Endothelial cell of umbilical vein (primary cell): ENCODE measurements at regions not wholly inside any gene's neighbourhood (a gene's known extent, or its start where the extent isn't known, plus 50 kb on each side); places are given as distances from the start of the nearest gene placed in this dataset.

ENCODE experiments used
- BruUV-seq: library from RNA; stranded (reverse); fragments of 400-500 nt; replicated peaks from 2 replicates; lab custom pipeline; 2021; lab: Mats Ljungman, UMichigan
- CTCF ChIA-PET: fragments of 300-600, 350-600 bp; sonication (Branson Sonifier 250); formaldehyde crosslinking; loops from one replicate; lab custom pipeline; 2021; ENCODE audit warnings: antibody characterized with exemption, inconsistent platforms; lab: Charles Lee
- POLR2A ChIA-PET: fragments of 300-600, 350-600 bp; sonication (Branson Sonifier 250); formaldehyde crosslinking; loops from one replicate; lab custom pipeline; 2021; ENCODE audit warnings: antibody characterized with exemption, inconsistent platforms; lab: Charles Lee
- DNase-seq: peaks from one replicate; pipeline ENCODE4 v3.0.0-alpha.2; 2011; ENCODE audit warnings: low read depth, low spot score
- FAIRE-seq: peaks from 2 replicates; lab custom pipeline; 2011; peaks lifted over from hg19 to GRCh38; lab: Jason Lieb, UNC
- H2AFZ ChIP-seq: 2 replicates; pipeline ENCODE4 v1.6.0; 2012; ENCODE audit warnings: low read depth, low read length, control low read depth, inconsistent platforms
- H3K27ac ChIP-seq: 2 replicates; pipeline ENCODE4 v1.5.1; 2011; ENCODE audit warnings: low read depth, mild to moderate bottlenecking, control low read depth, low read length, moderate library complexity; ENCODE audit not compliant: insufficient read depth
- H3K27me3 ChIP-seq, 2 experiments: 2 replicates each; pipeline versions ENCODE4 v1.6.0 to v1.6.1; 2011; ENCODE audit warnings: low read length in 2 of 2, mixed read lengths in 1 of 2; ENCODE audit not compliant: control insufficient read depth in 2 of 2, insufficient read depth in 2 of 2
- H3K36me3 ChIP-seq, 2 experiments: 2 replicates in 1 of 2; 3 replicates in 1 of 2; pipeline ENCODE4 v1.5.1; 2011; ENCODE audit warnings: low read length in 2 of 2, mild to moderate bottlenecking in 1 of 2, moderate library complexity in 1 of 2; ENCODE audit not compliant: control insufficient read depth in 2 of 2, insufficient read depth in 2 of 2; ENCODE audit errors: extremely low read depth in 1 of 2
- H3K4me1 ChIP-seq: 3 replicates; pipeline ENCODE4 v1.5.1; 2011; ENCODE audit warnings: mild to moderate bottlenecking, low read length; ENCODE audit not compliant: control insufficient read depth, insufficient read depth; ENCODE audit errors: extremely low read depth
- H3K4me2 ChIP-seq: 2 replicates; pipeline ENCODE4 v1.6.1; 2011; ENCODE audit warnings: low read length, control low read depth, mixed read lengths; ENCODE audit not compliant: insufficient read depth
- H3K4me3 ChIP-seq, 3 experiments: fragments of 200-600 bp in 1 of 3; sonication (generic), shearing (Covaris generic) in 1 of 3; replicated peaks in 1 of 3; 2 replicates each; pipeline ENCODE4 v1.5.1; 2011 to 2016; ENCODE audit warnings: control low read depth in 3 of 3, low read length in 3 of 3, mild to moderate bottlenecking in 2 of 3, inconsistent platforms in 1 of 3, low read depth in 1 of 3, moderate library complexity in 1 of 3; ENCODE audit not compliant: insufficient read depth in 1 of 3
- H3K79me2 ChIP-seq: 2 replicates; pipeline ENCODE4 v1.6.0; 2012; ENCODE audit warnings: low read length, inconsistent platforms; ENCODE audit not compliant: control insufficient read depth, insufficient read depth
- H3K9ac ChIP-seq: replicated peaks from 2 replicates; pipeline ENCODE3; 2011; ENCODE audit warnings: low read length, control low read depth; ENCODE audit not compliant: insufficient read depth; ENCODE audit errors: extremely low read depth
- H3K9me1 ChIP-seq: replicated peaks from 3 replicates; pipeline ENCODE4 v1.6.0; 2011; ENCODE audit warnings: mild to moderate bottlenecking, low read length; ENCODE audit not compliant: control insufficient read depth, insufficient read depth; ENCODE audit errors: extremely low read depth
- H3K9me3 ChIP-seq: replicated peaks from 2 replicates; pipeline ENCODE4 v1.5.1; 2012; ENCODE audit warnings: low read length, inconsistent platforms; ENCODE audit not compliant: control insufficient read depth, insufficient read depth
- H4K20me1 ChIP-seq: replicated peaks from 2 replicates; pipeline ENCODE3; 2011; ENCODE audit warnings: mild to moderate bottlenecking, low read length; ENCODE audit not compliant: control insufficient read depth, insufficient read depth; ENCODE audit errors: extremely low read depth
- CTCF ChIP-seq, 2 donors: IDR thresholded peaks; 1 replicate in 1 of 2; 2 replicates in 1 of 2; pipeline ENCODE4 v1.5.1; 2011; ENCODE audit warnings: low read length in 2 of 2, mild to moderate bottlenecking in 2 of 2, moderate library complexity in 2 of 2, control low read depth in 1 of 2, inconsistent platforms in 1 of 2, low read depth in 1 of 2; ENCODE audit not compliant: insufficient read depth in 1 of 2; ENCODE audit errors: extremely low read depth in 1 of 2
- EZH2 ChIP-seq: IDR thresholded peaks from 2 replicates; pipeline ENCODE4 v1.6.1; 2012; ENCODE audit warnings: borderline replicate concordance, low read depth, mild to moderate bottlenecking, moderate library complexity, low read length, inconsistent platforms; ENCODE audit not compliant: severe bottlenecking
- FOS ChIP-seq: IDR thresholded peaks from 2 replicates; pipeline ENCODE4 v1.6.1; 2011; ENCODE audit warnings: mild to moderate bottlenecking, low read length, moderate library complexity, borderline replicate concordance; ENCODE audit not compliant: insufficient read depth
- GATA2 ChIP-seq: IDR thresholded peaks from 2 replicates; pipeline ENCODE4 v1.7.0; 2011; ENCODE audit warnings: low read depth, mild to moderate bottlenecking, moderate library complexity, mixed read lengths, low read length; ENCODE audit not compliant: insufficient read length, insufficient read depth
- JUN ChIP-seq: IDR thresholded peaks from 2 replicates; pipeline ENCODE4 v1.6.1; 2011; ENCODE audit warnings: borderline replicate concordance, low read depth; ENCODE audit not compliant: insufficient read length, insufficient read depth
- MAX ChIP-seq: IDR thresholded peaks from 2 replicates; pipeline ENCODE4 v1.6.1; 2011; ENCODE audit not compliant: insufficient read depth, insufficient read length
- MYC ChIP-seq: IDR thresholded peaks from one replicate; pipeline ENCODE4 v1.6.1; 2011; ENCODE audit warnings: mild to moderate bottlenecking, low read depth, low read length
- POLR2A ChIP-seq: IDR thresholded peaks from 2 replicates; pipeline ENCODE4 v1.6.1; 2012; ENCODE audit warnings: low read depth, mild to moderate bottlenecking, control low read depth, low read length
- POLR2AphosphoS5 ChIP-seq: IDR thresholded peaks from 2 replicates; pipeline ENCODE4 v1.6.1; 2012; ENCODE audit warnings: low read depth, mild to moderate bottlenecking, control low read depth, low read length, moderate library complexity; ENCODE audit not compliant: insufficient read depth
- dilution Hi-C: fragments of 300-500 bp; cut with MboI; formaldehyde crosslinking; loops from one replicate; pipeline ENCODE4 v1.15.0; 2019; ENCODE audit warnings: low sequenced_read_pairs; ENCODE audit not compliant: extremely low pct_ligation_motif_present
- intact Hi-C: fragments of 100-400 bp; cut with micrococcal nuclease; formaldehyde crosslinking; loops from one replicate; pipeline ENCODE4 v1.10.0; 2022

DNA sequence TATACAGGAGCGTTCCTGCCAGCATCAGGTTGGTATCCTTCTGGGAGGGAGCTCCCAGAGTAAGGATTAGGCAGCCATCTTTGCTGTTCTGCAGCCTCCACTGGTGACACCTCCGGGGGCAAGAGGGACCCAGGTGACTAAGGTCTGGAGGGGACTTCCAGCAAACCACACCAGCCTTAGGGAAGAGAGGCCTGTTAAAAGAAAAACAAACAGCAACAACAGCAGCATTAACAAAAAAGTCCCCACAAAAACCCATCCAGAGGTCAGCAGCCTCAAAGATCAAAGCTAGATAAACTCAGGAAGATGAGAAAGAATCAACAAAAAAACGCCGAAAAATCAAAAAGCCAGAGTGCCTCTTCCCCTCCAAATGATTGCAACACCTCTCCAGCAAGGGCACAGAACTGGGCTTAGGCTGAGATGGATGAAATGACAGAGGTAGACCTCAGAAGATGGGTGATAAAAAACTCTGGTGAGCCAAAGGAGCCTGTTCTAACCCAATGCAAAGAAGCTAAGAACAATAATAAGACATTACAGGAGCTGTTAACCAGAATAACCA lies 388.2 kb downstream of the SPATA31D1 start:
- FAIRE-seq: no peak
- Histone ChIP-seq H4K20me1 (no peaks in the 10 kb centered on the region), H3K4me3 (no peak overlapping the region), H3K79me2 (no peaks in the 10 kb centered on the region), H3K4me1 (no peaks in the 10 kb centered on the region), H3K27me3 (no peaks in the 10 kb centered on the region), H3K9me3 (no peaks in the 10 kb centered on the region), H3K9ac (no peak overlapping the region), H3K9me1 (no peaks in the 10 kb centered on the region), H3K27ac (no peak overlapping the region), H3K4me2 (no peak overlapping the region), H2AFZ (no peak overlapping the region), H3K36me3 (no peaks in the 10 kb centered on the region)
- BruUV-seq: no TSS peak
- TF ChIP-seq GATA2 (no peak), FOS (no peak), EZH2 (no peak), MYC (no peak), CTCF (IDR thresholded peaks at IDR 0.05; ENCODE audit: extremely low read depth in 1 of 2, insufficient read depth in 1 of 2, low read depth in 1 of 2, low read length in 2 of 2) (no peak), POLR2A (no peak), JUN (no peak), MAX (no peak), POLR2AphosphoS5 (no peak)
- intact Hi-C loops: no loop called here
- dilution Hi-C loops: no loop called here
- ChIA-PET POLR2A (no interaction called here), CTCF (no interaction called here)
- no peak for DNase-seq
